ENCODE measurements at regions not wholly inside any gene's neighbourhood (a gene's known extent, or its start where the extent isn't known, plus 50 kb on each side); places are given as distances from the start of the nearest gene placed in this dataset.

GRCh38 chr11:115869131-115869530 is 364.9 kb upstream of the CADM1 start:
- no peak for DNase-seq
- intact Hi-C loops (cut with DNase I), result no loop called here
- H3K4me3 ChIP-seq, result no peak overlapping the region
- H3K36me3 ChIP-seq, result no peaks in the 10 kb centered on the region
- H3K27me3 ChIP-seq, result no peaks in the 10 kb centered on the region
- H3K9me3 ChIP-seq, result no peaks in the 10 kb centered on the region
- no peak for ATAC-seq
- H3K4me1 ChIP-seq, result peaks cover 0 to 16% of the 10 kb centered on the region in 2 donors
- no peak for TF ChIP-seq CTCF (IDR thresholded peaks at IDR 0.05)
- no peak overlapping the region for H3K27ac ChIP-seq

GRCh38 chr11:115860246-115860645 is 356.0 kb upstream of the CADM1 start:
- Histone ChIP-seq H3K27me3 (no peaks in the 10 kb centered on the region), H3K27ac (no peak overlapping the region), H3K4me3 (no peak overlapping the region), H3K4me1 (no peaks in the 10 kb centered on the region), H3K9me3 (peaks cover 0 to 7% of the 10 kb centered on the region in 2 donors), H3K36me3 (no peaks in the 10 kb centered on the region)
- intact Hi-C loops (cut with DNase I), result no loop called here
- TF ChIP-seq CTCF (IDR thresholded peaks at IDR 0.05), result no peak
- no peak for DNase-seq
- ATAC-seq, result no peak

- Histone ChIP-seq H3K36me3 (no peaks in the 10 kb centered on the region), H3K4me3 (no peak overlapping the region), H3K9me3 (peaks cover 0 to 4% of the 10 kb centered on the region in 2 donors), H3K27ac (no peak overlapping the region), H3K4me1 (no peaks in the 10 kb centered on the region), H3K27me3 (no peaks in the 10 kb centered on the region)
- ATAC-seq (no peak), DNase-seq (no peak)
- intact Hi-C loops (cut with DNase I), result no loop called here
- TF ChIP-seq CTCF (IDR thresholded peaks at IDR 0.05), result no peak
Observed at GRCh38 chr11:115848611-115849010, 344.4 kb upstream of the CADM1 start.

- no peak for DNase-seq
- H3K27me3 ChIP-seq, result no peaks in the 10 kb centered on the region
- H3K27ac ChIP-seq, result no peak overlapping the region
- intact Hi-C loops (cut with DNase I), result no loop called here
- no peaks in the 10 kb centered on the region for H3K36me3 ChIP-seq
- no peak overlapping the region for H3K4me3 ChIP-seq
- no peaks in the 10 kb centered on the region for H3K4me1 ChIP-seq
- no peak for TF ChIP-seq CTCF (IDR thresholded peaks at IDR 0.05)
- H3K9me3 ChIP-seq, result peaks cover 0 to 1% of the 10 kb centered on the region in 2 donors
- ATAC-seq, result no peak
Observed at GRCh38 chr11:115848080-115848479, 343.9 kb upstream of the CADM1 start.

- no peak for DNase-seq
- no peaks in the 10 kb centered on the region for H3K4me1 ChIP-seq
- ATAC-seq, result no peak
- no peak overlapping the region for H3K27ac ChIP-seq
- H3K27me3 ChIP-seq, result no peaks in the 10 kb centered on the region
- TF ChIP-seq CTCF (IDR thresholded peaks at IDR 0.05), result no peak
- H3K9me3 ChIP-seq, result peaks cover 0 to 1% of the 10 kb centered on the region in 2 donors
- H3K4me3 ChIP-seq, result no peak overlapping the region
- intact Hi-C loops (cut with DNase I), result no loop called here
- H3K36me3 ChIP-seq, result no peaks in the 10 kb centered on the region
Observed at GRCh38 chr11:115845872-115846271, 341.7 kb upstream of the CADM1 start.
